ENCODE measurements at regions not wholly inside any gene's neighbourhood (a gene's known extent, or its start where the extent isn't known, plus 50 kb on each side); places are given as distances from the start of the nearest gene placed in this dataset.
"Not testable (repeated sequence)": the region's sequence is repeated elsewhere in the genome, so short reads cannot be mapped to it uniquely, and the experiment has no call there.

DNA sequence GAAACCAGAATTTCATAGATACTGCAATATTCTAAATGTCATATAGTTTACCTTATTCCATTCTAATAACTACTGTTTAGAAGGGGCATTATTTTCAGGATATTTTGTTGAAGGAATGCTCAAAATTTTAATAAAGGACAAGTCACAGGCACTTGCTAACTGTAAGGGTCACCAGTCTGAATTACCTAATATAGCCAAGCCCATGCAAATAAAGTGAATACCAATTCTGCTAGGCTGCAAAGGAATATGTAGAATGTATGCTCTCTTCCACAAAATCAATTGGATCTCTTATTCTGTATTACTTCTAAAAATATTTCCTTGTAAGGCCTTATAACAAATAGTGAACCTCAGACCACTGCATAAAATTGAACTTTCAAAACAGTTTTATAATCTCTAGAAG is 52.3 kb upstream of the FAT4 start:
- DNase-seq: no peak

DNA sequence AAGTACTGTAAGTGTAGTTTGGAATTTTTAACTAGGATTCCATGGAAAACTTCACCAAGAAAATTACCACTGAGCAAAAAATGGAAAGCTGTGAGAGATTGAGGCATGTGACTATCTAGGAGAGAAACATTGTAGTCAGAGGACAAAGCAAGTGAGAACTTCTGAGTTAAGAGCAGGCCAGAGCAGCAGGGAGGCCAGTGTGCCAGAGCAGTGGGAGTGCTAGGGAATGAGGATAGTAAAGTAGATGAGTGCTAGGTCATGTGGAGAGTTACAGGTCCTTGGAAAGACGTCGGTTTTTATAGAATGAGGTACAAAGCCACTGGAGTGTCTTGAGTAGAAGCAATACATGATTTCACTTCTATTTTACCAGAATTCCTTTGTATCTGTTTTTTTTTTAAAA is 52.7 kb upstream of the FAT4 start:
- DNase-seq: no peak

DNA sequence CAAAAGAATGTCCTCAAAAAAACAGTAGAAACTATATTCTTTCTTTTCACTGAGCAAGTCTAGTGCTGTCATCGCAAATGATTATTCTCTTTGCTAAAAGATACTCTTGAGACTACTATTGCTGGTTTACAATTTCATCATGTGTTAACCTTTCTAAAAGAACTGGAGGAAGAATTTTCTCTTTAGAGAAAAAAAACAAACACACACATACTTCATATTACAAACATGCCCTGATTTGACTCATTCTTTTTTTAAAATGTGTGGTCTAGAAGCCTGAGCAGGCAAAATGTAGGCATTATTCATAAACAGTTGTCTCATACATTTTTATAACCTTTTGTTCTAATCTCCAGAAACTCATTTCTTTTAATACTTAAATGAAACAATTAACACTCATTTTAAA is 60.6 kb upstream of the FAT4 start:
- DNase-seq: no peak

DNA sequence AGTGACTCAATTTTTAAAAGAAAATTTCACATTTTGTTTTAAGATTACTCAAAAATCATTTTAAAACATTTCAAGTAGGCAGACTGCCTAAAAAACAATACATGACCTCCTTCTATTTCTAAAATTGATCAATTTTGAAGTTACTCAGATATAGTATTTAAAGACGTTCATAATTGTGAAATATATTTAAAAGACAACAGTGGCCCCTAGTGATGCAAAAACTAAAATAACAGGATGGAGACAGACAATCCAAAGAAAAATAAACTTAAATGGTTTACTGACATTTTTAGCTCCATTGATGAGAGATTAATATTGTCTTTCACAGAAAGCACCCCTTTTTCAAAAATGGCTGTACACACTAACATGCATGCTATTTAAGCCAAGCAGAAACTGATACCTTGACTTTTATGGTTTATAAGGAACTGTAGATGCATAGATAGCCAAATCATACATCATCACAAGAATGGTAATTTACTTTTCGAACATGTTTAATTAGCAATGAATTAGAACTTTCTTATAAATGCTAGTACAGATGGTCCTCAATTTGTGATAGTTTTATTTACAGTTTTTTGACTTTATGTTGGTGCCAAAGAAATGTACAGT is 69.8 kb upstream of the FAT4 start:
- DNase-seq: no peak

DNA sequence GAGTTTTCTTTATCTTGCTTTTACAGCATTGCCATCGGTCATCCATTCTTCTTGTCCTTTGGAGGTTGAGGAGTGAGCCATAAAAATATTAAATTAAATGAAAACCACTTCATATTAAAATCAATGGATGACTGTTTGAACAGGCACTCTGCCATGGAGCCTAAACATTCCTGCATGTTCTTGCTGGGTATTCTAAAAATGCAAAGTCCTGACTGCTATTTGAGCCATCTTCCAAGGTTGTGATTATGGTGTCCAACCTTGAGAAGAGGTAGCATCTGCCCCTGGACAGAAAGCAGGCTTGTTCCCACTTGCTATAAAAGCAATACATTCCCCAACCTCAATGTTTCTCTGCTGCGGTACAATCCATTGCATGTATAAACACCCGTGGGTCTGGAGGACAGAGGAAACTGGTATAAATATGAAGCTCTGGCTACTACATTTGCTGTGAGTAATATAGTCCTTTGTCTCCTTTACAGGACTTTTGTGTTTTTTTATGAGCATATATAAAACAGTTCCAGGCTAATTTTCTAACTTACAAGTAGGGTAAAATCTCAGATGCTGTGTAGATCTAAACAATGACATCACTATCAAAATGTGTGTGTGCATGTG is 70.9 kb upstream of the FAT4 start:
- no peak for DNase-seq

GRCh38 chr4:125235971-125236370 is 78.8 kb upstream of the FAT4 start:
- DNase-seq: no peak

DNA sequence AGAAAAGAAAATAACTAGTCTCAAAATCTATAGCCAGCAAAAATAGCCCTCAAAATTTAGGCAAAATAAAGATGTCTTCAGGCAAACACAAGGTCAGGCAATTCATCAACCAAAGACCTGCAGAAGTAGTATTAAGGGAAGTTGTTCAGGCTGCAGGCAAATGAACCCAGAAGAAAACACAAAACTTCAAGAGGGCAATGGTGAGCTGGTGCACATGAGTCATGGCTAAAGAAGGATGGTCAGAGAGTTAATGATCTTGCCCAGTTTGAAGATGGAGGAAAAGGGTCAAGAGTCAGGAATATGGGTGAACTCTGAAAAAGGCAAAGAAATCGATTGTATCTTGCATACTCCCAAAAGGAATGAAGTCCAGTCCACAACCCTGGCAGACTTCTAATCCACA is 83.1 kb upstream of the FAT4 start:
- no peak for DNase-seq

- no peak for DNase-seq
Measured at GRCh38 chr4:125229596-125230058, 85.1 kb upstream of the FAT4 start.

- DNase-seq: no peak
Measured at GRCh38 chr4:125225806-125226205, 88.9 kb upstream of the FAT4 start.

- no peak for DNase-seq
Measured at GRCh38 chr4:125200556-125200955, 114.2 kb upstream of the FAT4 start.

DNA sequence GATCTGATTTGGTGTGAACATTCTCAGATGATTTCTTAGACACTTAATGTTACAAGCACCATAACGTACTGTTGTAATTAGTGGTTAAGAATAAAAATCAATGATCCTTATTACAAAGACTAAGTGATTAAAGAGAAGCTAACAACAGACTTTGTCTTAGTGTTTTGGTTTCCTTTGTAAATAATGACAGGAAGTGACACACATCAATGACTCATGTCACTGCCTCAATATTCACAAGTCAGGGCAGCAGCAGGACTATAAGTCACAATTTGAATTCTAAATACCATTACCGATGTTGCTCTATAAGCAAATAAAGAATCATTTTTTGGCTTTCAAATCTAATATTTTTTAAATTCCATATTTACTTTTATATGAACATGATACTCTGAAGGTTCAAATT is 115.8 kb upstream of the FAT4 start:
- DNase-seq: no peak

DNA sequence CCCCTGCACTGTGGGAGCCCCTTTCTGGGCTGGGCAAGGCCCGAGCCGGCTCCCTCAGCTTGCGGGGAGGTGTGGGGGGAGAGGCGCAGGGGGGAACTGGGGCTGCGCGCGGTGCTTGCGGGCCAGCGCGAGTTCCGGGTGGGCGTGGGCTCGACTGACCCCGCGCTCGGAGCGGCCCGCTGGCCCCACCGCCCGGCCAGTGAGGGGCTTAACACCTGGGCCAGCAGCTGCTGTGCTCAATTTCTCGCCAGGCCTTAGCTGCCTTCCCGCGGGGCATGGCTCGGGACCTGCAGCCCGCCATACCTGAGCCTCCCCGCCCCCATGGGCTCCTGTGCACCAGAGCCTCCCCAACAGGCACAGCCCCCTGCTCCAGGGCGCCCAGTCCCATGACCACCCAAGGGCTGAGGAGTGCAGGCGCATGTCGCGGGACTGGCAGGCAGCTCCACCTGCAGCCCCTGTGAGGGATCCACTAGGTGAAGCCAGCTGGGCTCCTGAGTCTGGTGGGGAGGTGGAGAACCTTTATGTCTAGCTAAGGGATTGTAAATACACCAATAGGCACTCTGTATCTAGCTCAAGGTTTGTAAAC is 122.8 kb upstream of the FAT4 start:
- DNase-seq: not testable (repeated sequence)

- DNase-seq: no peak
Measured at GRCh38 chr4:125191232-125191631, 123.5 kb upstream of the FAT4 start.

DNA sequence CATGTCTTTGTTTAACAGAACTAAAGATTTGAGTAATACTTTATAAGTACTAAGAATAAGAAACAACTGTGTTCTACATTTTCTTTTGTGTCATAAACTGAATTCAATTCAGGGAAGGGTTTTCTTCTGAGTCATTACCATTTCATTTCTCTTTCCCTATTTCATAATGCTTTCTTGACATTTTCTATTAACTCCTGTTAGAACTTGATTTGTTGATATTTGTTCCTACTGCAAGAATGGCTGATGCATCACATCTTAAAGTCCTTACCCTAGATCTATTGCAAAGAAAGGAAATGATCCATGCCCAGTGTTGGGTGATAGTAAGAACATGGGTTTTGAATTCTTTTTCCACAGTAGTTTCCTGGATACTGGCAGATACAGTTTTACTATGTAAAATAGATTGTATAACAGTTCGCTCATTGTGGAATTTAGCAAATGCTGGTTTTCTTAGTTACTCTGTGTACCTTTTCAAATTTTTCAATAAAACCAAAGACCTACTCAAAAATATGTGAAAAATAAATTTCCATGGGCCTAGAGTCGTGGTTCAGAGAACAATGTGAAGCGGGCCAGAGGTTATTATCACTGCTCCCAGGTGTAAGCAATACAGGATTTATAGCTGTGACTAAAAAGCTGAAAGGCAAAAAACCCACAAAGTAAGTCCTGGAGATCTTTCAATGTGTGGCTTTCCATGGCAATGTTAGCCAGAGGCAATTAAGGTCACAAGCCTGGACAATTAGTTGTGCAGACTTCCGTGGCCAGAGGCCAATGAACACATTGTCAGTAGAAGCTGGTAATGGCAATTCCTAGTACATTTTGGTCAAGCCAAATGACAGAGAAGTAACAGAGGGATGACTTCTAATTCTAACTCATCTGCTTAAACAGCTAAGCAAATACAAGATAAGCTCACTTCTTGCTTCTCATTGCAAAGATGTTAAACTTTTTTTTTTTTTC is 127.3 kb upstream of the FAT4 start:
- no peak for DNase-seq

- no peak for DNase-seq
Measured at GRCh38 chr4:125184116-125184515, 130.6 kb upstream of the FAT4 start.

DNA sequence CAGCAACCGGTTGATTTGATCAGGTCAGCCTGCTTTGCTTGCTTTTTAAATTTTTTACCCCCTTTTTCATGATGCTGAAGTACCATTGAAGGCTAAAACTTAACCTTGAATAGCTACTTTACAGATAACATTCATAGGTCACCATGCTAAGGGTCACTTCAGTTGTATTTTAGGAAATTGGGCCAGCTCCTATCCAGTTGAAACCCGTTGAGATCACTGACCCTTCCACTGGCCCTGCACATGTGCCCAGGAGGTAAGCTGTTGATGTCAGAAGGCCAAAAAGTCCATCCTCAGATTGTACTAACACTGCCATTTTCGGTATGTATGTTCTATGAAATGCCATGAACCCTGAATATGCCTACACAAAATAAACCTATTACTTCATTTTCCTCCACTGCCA is 133.0 kb upstream of the FAT4 start:
- DNase-seq: no peak

DNA sequence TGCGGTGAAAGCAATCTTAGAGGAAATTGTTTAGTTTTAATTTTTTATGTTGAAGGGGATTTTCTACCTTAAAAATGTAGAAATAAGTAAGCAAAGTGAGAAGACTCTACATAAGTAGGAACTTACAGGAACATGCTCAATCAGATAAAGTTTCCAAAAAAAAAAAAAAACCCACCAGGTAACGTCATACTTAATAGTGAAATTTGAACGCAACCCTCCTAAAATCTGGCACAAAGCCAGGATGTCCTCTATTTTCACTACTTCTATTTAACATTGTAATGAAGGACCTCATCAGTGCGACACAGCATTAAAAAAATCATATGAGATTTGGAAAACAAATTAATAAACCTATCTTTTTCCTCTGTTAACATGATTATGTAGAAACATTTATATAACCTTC is 135.0 kb upstream of the FAT4 start:
- DNase-seq: no peak

GRCh38 chr4:125169192-125169591 is 145.6 kb upstream of the FAT4 start:
- no peak for DNase-seq

DNA sequence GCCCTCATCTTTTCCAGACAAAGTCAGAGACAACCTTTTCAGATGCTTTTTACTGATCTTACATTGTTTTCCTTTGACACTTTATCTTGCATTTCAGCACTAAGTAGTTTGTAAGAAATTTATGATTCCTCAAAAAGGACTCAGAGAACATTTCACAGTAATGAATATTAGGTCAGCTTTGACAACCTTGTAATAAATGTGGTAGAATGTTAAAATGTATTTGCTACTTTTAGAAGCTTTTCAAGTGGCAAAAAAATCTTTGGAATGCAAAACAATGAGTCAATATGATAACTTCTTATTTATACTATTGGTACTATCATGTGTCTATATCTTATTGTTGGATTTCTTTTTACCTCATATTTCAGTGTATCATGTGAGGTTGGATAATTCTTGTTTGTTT is 146.2 kb upstream of the FAT4 start:
- no peak for DNase-seq

GRCh38 chr4:125166012-125166411 is 148.7 kb upstream of the FAT4 start:
- DNase-seq: not testable (repeated sequence)

DNA sequence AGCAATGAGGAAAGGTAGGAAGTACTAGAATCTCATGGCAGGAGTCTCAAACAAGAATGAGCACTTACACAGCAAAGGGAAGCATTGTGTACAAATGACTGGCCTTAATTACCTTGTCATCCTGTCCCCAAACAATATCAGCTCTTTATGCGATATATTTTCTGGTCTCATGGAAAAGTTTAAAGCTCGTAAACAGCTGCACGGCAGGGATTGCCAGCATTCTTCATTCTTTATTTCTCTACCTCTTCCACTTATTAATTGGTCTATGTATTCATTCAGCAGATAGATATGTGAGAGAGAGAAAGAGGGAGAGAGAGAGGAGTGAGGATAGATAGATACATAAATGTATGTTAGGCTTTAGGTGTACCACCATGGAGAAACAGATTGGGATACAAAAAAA is 155.8 kb upstream of the FAT4 start:
- DNase-seq: no peak

DNA sequence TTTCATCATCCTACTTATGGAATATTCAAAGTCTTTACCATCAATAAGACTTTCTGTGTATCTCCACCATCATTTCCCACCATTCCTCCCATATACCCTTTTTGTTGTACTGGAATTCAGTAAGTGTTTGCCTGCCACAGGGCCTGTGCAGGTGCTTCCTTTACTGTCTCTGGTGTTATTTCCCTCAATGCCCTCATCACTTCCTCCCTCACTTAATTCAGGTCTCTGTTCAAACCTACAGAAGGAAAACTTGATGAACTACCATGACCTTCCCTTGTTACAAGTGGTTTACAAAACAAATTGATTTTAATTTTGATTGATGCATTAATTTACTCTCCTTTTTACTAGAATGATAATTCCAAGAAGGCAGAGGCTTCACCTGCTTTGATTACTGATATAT is 159.5 kb upstream of the FAT4 start:
- no peak for DNase-seq

DNA sequence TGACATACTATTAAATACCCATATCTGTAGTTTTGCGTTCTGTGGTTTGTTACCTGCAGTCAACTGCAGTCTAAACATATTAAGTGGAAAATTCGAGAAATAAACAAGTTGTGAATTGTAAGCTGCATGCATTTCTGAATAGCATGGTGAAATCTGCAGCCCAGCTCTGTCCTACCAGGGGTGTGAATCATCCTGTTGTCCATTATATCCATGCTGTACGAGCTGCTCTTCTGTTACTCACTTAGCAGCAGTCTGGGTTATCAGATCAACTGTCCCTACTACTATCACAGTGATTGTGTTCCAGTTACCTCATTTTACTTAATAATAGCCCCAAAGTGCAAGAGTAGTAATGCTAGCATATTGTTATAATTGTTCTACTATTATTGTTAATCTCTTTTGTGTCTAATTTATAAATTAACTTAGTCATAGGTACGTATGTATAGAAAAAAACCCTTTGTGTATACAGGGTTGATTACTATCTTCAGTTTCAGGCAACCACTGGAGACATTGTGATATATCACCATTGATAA is 173.7 kb upstream of the FAT4 start:
- no peak for DNase-seq

Data from NCI-H2029 (cell line).